ENCODE measurements at regions not wholly inside any gene's neighbourhood (a gene's known extent, or its start where the extent isn't known, plus 50 kb on each side); places are given as distances from the start of the nearest gene placed in this dataset.

DNA sequence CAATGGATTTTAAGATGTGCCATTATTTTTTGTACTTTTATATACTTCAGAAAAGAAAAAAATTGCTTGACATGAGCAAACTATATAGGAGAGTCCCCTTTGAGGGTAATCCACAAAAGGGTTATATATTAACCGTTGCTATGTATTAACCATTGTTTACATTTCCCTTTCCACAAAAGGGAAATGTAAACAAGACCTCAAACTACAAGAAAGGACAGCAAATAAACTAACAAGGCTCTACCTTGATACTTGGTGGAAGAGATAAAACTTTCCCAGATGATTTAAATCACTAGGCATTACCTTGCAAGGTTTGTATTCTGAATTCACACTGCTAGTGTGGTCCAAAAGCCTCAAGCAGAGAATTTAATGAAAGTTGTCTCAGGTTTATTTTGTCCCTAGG lies 616.3 kb upstream of the BCHE start:
- Histone ChIP-seq H3K27me3 (replicated peaks; ENCODE audit: insufficient read depth, low read depth, low read length, poor library complexity) (no peaks in the 10 kb centered on the region), H3K27ac (ENCODE audit: low read depth, low read length, poor library complexity, severe bottlenecking) (no peak overlapping the region), H3K4me3 (ENCODE audit: low read depth, low read length, poor library complexity, severe bottlenecking) (no peak overlapping the region), H3K9me3 (ENCODE audit: low read depth, low read length, poor library complexity, severe bottlenecking) (no peaks in the 10 kb centered on the region), H3K4me1 (ENCODE audit: insufficient read depth, low read length, poor library complexity, severe bottlenecking) (no peaks in the 10 kb centered on the region), H3K36me3 (ENCODE audit: insufficient read depth, low read length, poor library complexity, severe bottlenecking) (no peaks in the 10 kb centered on the region)
- no peak for TF ChIP-seq EZH2 (IDR thresholded peaks at IDR 0.05; ENCODE audit: borderline replicate concordance, low read depth, low read length, poor library complexity, severe bottlenecking)
- TF ChIP-seq, protein P1, sequence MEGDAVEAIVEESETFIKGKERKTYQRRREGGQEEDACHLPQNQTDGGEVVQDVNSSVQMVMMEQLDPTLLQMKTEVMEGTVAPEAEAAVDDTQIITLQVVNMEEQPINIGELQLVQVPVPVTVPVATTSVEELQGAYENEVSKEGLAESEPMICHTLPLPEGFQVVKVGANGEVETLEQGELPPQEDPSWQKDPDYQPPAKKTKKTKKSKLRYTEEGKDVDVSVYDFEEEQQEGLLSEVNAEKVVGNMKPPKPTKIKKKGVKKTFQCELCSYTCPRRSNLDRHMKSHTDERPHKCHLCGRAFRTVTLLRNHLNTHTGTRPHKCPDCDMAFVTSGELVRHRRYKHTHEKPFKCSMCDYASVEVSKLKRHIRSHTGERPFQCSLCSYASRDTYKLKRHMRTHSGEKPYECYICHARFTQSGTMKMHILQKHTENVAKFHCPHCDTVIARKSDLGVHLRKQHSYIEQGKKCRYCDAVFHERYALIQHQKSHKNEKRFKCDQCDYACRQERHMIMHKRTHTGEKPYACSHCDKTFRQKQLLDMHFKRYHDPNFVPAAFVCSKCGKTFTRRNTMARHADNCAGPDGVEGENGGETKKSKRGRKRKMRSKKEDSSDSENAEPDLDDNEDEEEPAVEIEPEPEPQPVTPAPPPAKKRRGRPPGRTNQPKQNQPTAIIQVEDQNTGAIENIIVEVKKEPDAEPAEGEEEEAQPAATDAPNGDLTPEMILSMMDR (conservative IDR thresholded peaks at IDR 0.05; ENCODE audit: low read depth, low read length): no peak
- no peak for DNase-seq (ENCODE audit: low spot score)
- intact Hi-C loops (cut with micrococcal nuclease; ENCODE audit: unreplicated experiment): no loop called here
- CTCF ChIA-PET: no interaction called here
- BruUV-seq (replicated peaks): no TSS peak
- POLR2A ChIA-PET (ENCODE audit: low non-redundant PET): no interaction called here

DNA sequence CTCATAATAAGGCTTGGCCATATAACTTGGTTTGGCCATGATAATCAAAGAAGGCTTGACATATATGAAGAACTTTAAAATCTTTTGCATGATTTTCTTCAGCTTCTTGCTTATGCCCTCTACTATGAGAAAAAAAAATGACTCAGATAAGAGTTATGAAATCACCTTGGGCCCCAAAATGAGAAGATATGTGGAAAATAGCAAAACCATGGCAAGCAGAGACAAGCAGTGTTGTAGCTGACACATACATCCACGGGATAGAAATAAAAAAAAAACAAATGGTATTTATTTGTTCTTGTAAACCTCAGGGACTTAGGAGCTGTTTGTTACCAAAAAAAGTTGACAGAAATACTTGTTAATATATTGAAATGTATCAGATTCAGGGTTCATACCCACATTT lies 614.8 kb upstream of the BCHE start:
- Histone ChIP-seq H3K9me3 (ENCODE audit: low read depth, low read length, poor library complexity, severe bottlenecking) (no peaks in the 10 kb centered on the region), H3K27ac (ENCODE audit: low read depth, low read length, poor library complexity, severe bottlenecking) (no peak overlapping the region), H3K36me3 (ENCODE audit: insufficient read depth, low read length, poor library complexity, severe bottlenecking) (no peaks in the 10 kb centered on the region), H3K4me1 (ENCODE audit: insufficient read depth, low read length, poor library complexity, severe bottlenecking) (no peaks in the 10 kb centered on the region), H3K27me3 (replicated peaks; ENCODE audit: insufficient read depth, low read depth, low read length, poor library complexity) (no peaks in the 10 kb centered on the region), H3K4me3 (ENCODE audit: low read depth, low read length, poor library complexity, severe bottlenecking) (no peak overlapping the region)
- TF ChIP-seq, protein P1 (conservative IDR thresholded peaks at IDR 0.05; ENCODE audit: low read depth, low read length): no peak
- no peak for TF ChIP-seq EZH2 (IDR thresholded peaks at IDR 0.05; ENCODE audit: borderline replicate concordance, low read depth, low read length, poor library complexity, severe bottlenecking)
- no TSS peak for BruUV-seq (replicated peaks)
- intact Hi-C loops (cut with micrococcal nuclease; ENCODE audit: unreplicated experiment): no loop called here
- CTCF ChIA-PET: no interaction called here
- POLR2A ChIA-PET (ENCODE audit: low non-redundant PET): no interaction called here
- no peak for DNase-seq (ENCODE audit: low spot score)

DNA sequence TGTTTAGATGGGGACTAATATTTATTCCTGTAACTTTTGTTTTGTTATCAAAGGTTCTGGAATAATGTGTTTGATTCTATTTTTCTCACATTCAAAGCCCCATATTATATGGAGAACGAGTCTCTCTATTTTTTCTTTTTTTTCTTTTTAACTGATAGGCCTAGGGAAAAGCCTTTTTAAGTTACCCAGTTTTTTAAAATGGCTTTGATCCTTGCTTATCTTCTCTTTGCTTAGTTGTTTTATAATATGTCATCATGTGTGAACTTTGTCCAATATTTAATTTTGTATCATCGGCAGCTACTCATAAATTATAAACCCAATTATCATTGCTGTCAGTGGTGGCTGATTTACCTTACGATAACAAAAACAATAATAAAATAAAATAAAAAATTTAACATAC lies 610.3 kb upstream of the BCHE start:
- Histone ChIP-seq H3K27ac (ENCODE audit: low read depth, low read length, poor library complexity, severe bottlenecking) (no peak overlapping the region), H3K27me3 (replicated peaks; ENCODE audit: insufficient read depth, low read depth, low read length, poor library complexity) (no peaks in the 10 kb centered on the region), H3K4me3 (ENCODE audit: low read depth, low read length, poor library complexity, severe bottlenecking) (no peak overlapping the region), H3K36me3 (ENCODE audit: insufficient read depth, low read length, poor library complexity, severe bottlenecking) (no peaks in the 10 kb centered on the region), H3K4me1 (ENCODE audit: insufficient read depth, low read length, poor library complexity, severe bottlenecking) (no peaks in the 10 kb centered on the region), H3K9me3 (ENCODE audit: low read depth, low read length, poor library complexity, severe bottlenecking) (no peaks in the 10 kb centered on the region)
- CTCF ChIA-PET: no interaction called here
- BruUV-seq (replicated peaks): no TSS peak
- no peak for DNase-seq (ENCODE audit: low spot score)
- intact Hi-C loops (cut with micrococcal nuclease; ENCODE audit: unreplicated experiment): no loop called here
- POLR2A ChIA-PET (ENCODE audit: low non-redundant PET): no interaction called here
- TF ChIP-seq EZH2 (IDR thresholded peaks at IDR 0.05; ENCODE audit: borderline replicate concordance, low read depth, low read length, poor library complexity, severe bottlenecking): no peak

DNA sequence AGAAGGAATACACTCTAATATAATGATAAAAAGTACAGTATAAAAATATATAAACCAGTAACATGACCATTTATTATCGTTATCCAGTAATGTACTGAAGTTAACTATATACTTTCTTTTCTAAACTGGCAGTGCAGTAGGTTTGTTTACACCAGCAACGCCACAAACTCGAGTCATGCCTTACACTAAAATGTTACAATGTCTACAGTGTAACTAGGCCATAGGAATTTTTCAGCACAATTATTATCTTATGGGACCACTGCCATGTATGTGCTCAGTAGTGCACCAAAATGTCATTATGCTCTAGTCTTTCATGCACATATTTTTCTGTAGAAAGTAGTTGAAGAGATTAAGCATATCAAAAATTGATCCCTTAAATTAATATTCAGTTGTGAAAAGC lies 609.8 kb upstream of the BCHE start:
- no peak overlapping the region for H3K27ac ChIP-seq (ENCODE audit: low read depth, low read length, poor library complexity, severe bottlenecking)
- intact Hi-C loops (cut with micrococcal nuclease; ENCODE audit: unreplicated experiment): no loop called here
- POLR2A ChIA-PET (ENCODE audit: low non-redundant PET): no interaction called here
- no peaks in the 10 kb centered on the region for H3K27me3 ChIP-seq (replicated peaks; ENCODE audit: insufficient read depth, low read depth, low read length, poor library complexity)
- no peak for DNase-seq (ENCODE audit: low spot score)
- BruUV-seq (replicated peaks): no TSS peak
- no peaks in the 10 kb centered on the region for H3K4me1 ChIP-seq (ENCODE audit: insufficient read depth, low read length, poor library complexity, severe bottlenecking)
- no peaks in the 10 kb centered on the region for H3K36me3 ChIP-seq (ENCODE audit: insufficient read depth, low read length, poor library complexity, severe bottlenecking)
- H3K9me3 ChIP-seq (ENCODE audit: low read depth, low read length, poor library complexity, severe bottlenecking): no peaks in the 10 kb centered on the region
- no peak overlapping the region for H3K4me3 ChIP-seq (ENCODE audit: low read depth, low read length, poor library complexity, severe bottlenecking)
- TF ChIP-seq, protein P1 (conservative IDR thresholded peaks at IDR 0.05; ENCODE audit: low read depth, low read length): no peak
- TF ChIP-seq EZH2 (IDR thresholded peaks at IDR 0.05; ENCODE audit: borderline replicate concordance, low read depth, low read length, poor library complexity, severe bottlenecking): no peak
- CTCF ChIA-PET: no interaction called here

Data from A673 (cell line).